Ovary (tissue), 7 donors: ENCODE measurements at regions not wholly inside any gene's neighbourhood (a gene's known extent, or its start where the extent isn't known, plus 50 kb on each side); places are given as distances from the start of the nearest gene placed in this dataset.

Source experiments
- DNase-seq, 5 donors: peaks; one replicate each; pipeline ENCODE4 v3.0.0-alpha.2; 2019 to 2020
- H3K27ac ChIP-seq, 2 donors: fragments of 200-600 bp; one replicate each; pipeline versions ENCODE4 v1.5.1 to v1.8.0; 2019 to 2022
- H3K27me3 ChIP-seq: fragments of 200-600 bp; one replicate; pipeline ENCODE4 v1.8.0; 2022
- H3K36me3 ChIP-seq: fragments of 200-600 bp; sonication (generic); one replicate; pipeline ENCODE4 v1.5.1; 2019
- H3K4me1 ChIP-seq: one replicate; pipeline ENCODE4 v1.8.1; 2013; ENCODE audit warnings: mild to moderate bottlenecking, moderate library complexity; ENCODE audit not compliant: insufficient read depth
- H3K4me3 ChIP-seq: fragments of 200-600 bp; sonication (generic); one replicate; pipeline ENCODE4 v1.5.1; 2017
- H3K9me3 ChIP-seq, 2 donors: fragments of 200-600 bp in 1 of 2; sonication (generic) in 1 of 2; one replicate each; pipeline versions ENCODE4 v1.5.1 to v1.8.1; 2013 to 2019; ENCODE audit warnings: mild to moderate bottlenecking in 1 of 2, moderate library complexity in 1 of 2
- CTCF ChIP-seq, 3 donors: fragments of 450-650 bp in 2 of 3; fragments of 200-600 bp in 1 of 3; IDR thresholded peaks; one replicate each; pipeline versions ENCODE4 v1.5.1 to v1.8.0; 2016 to 2022; ENCODE audit warnings: antibody characterized with exemption in 3 of 3, mild to moderate bottlenecking in 1 of 3
- EP300 ChIP-seq: sonication (generic); formaldehyde crosslinking; IDR thresholded peaks from one replicate; pipeline ENCODE4 v1.6.1; 2017; ENCODE audit warnings: antibody characterized with exemption
- POLR2A ChIP-seq: fragments of 450-650 bp; IDR thresholded peaks from one replicate; pipeline ENCODE4 v1.6.1; 2017; ENCODE audit warnings: antibody characterized with exemption, mild to moderate bottlenecking, moderate library complexity
- WGBS, 3 donors: extraction: QIAGEN DNeasy Blood & Tissue Kit in 1 of 3; methylation state at CpG; one replicate each; pipeline versions ENCODE4 v1.1.5 to v1.1.7; 2013 to 2017; 5-methylcytosine and 5-hydroxymethylcytosine counted together
- intact Hi-C, 4 donors: fragments of 100-400 bp; cut with DNase I; formaldehyde crosslinking; loops; one replicate each; pipeline versions ENCODE4 v1.11.0 to v1.15.1; 2022 to 2023
- donor health status: DM: no; HTN: no; CAD: no; lungs with moderate emphysema.
- donor health status: DM: no; HTN: no; CAD: no.
- donor health status: Bipolar disorder and iron deficiency.
- donor health status: DM: no; HTN: no; CAD: no.
- donor health status: DM: yes; HTN: yes; CAD: no.

- 48 to 59% (median 55%) methylated on average over 12 of the region's 12 CpGs for WGBS, 3 donors
- no peaks in the 10 kb centered on the region for H3K9me3 ChIP-seq
- H3K4me3 ChIP-seq: no peak overlapping the region
- H3K27ac ChIP-seq: no peak overlapping the region
- no peaks in the 10 kb centered on the region for H3K27me3 ChIP-seq
- intact Hi-C loops: no loop called here
- H3K36me3 ChIP-seq: no peaks in the 10 kb centered on the region
- no peak for DNase-seq
- no peaks in the 10 kb centered on the region for H3K4me1 ChIP-seq
- TF ChIP-seq POLR2A (no peak), CTCF (IDR thresholded peaks at IDR 0.05) (no peak), EP300 (no peak)
These were observed 90.8 kb upstream of the EGFLAM start for GRCh38 chr5:38167562-38167996.

DNA sequence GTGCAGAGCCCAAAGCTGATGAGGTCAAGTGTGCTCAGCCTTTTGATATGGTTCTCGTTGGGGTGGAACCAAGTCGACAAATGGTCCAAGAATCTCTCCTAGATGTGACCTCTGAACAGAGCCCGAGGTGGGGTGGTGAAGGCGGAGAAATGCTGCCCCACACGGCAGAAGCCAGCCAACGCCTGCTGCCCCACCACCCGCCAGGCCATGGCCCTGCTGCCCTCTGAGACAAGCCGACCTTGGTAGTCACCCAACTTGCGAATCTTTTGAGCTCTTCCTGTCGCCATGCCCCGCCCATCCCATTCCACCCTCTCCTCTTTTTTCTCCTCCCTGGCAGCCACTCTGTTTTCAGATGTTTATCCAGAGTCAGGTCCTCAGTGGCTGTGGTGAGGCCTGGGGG, 91.5 kb upstream of the EGFLAM start:
- 81 to 85% (median 84%) methylated on average over 11 of the region's 11 CpGs for WGBS, 3 donors
- no peak overlapping the region for H3K4me3 ChIP-seq
- DNase-seq: no peak
- H3K36me3 ChIP-seq: no peaks in the 10 kb centered on the region
- H3K27me3 ChIP-seq: no peaks in the 10 kb centered on the region
- no peaks in the 10 kb centered on the region for H3K4me1 ChIP-seq
- intact Hi-C loops: no loop called here
- no peaks in the 10 kb centered on the region for H3K9me3 ChIP-seq
- TF ChIP-seq EP300 (no peak), CTCF (IDR thresholded peaks at IDR 0.05) (no peak), POLR2A (no peak)
- H3K27ac ChIP-seq: no peak overlapping the region

DNA sequence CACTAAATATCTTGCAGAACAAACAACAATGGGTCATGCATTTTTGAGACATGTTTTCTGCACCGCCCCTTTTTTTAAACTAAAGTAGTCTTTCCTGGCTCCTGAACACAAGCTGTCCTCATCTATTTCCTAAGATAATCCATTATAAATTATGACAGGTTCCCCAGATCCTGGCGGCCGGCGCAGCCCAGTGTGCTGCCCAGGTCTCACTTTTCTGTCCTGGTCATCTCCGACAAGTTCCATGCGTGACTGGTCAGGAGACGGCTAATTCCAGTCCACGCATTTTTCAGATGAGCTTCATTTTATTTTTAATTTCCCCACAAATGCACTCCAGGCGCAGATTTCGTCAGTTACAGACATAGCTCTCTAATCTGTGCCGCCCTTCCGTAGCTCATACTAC, 92.9 kb upstream of the EGFLAM start:
- intact Hi-C loops: no loop called here
- H3K4me1 ChIP-seq: no peaks in the 10 kb centered on the region
- H3K27ac ChIP-seq: no peak overlapping the region
- no peak overlapping the region for H3K4me3 ChIP-seq
- no peak for TF ChIP-seq POLR2A
- TF ChIP-seq CTCF (IDR thresholded peaks at IDR 0.05): no peak
- no peak for TF ChIP-seq EP300
- H3K9me3 ChIP-seq: no peaks in the 10 kb centered on the region
- no peak for DNase-seq
- 93 to 94% (median 94%) methylated on average over 12 of the region's 12 CpGs for WGBS, 3 donors
- no peaks in the 10 kb centered on the region for H3K36me3 ChIP-seq
- H3K27me3 ChIP-seq: no peaks in the 10 kb centered on the region

- WGBS, 3 donors: 46 to 68% (median 53%) methylated on average over 4 of the region's 4 CpGs
These were observed 93.5 kb upstream of the EGFLAM start for GRCh38 chr5:38164776-38165399.

More at GRCh38 chr5:38164776-38165399, 93.5 kb upstream of the EGFLAM start:
- Histone ChIP-seq H3K4me1 (no peaks in the 10 kb centered on the region), H3K9me3 (no peaks in the 10 kb centered on the region), H3K27me3 (no peaks in the 10 kb centered on the region), H3K36me3 (no peaks in the 10 kb centered on the region), H3K4me3 (no peak overlapping the region), H3K27ac (no peak overlapping the region)
- no peak for DNase-seq
- TF ChIP-seq EP300 (no peak), POLR2A (no peak), CTCF (IDR thresholded peaks at IDR 0.05) (no peak)
- intact Hi-C loops: no loop called here
